ENCODE measurements at regions not wholly inside any gene's neighbourhood (a gene's known extent, or its start where the extent isn't known, plus 50 kb on each side); places are given as distances from the start of the nearest gene placed in this dataset.
"Not testable (repeated sequence)": the region's sequence is repeated elsewhere in the genome, so short reads cannot be mapped to it uniquely, and the experiment has no call there.

GRCh38 chr5:106523852-106524251, 1146.9 kb downstream of the EFNA5 start:
- DNase-seq: no peak

- DNase-seq: no peak
Observed at GRCh38 chr5:106522296-106522695, 1148.4 kb downstream of the EFNA5 start.

GRCh38 chr5:106521701-106522100, 1149.0 kb downstream of the EFNA5 start:
- peak; percentile 63 for DNase-seq

GRCh38 chr5:106510321-106510720, 1160.4 kb downstream of the EFNA5 start:
- DNase-seq: no peak

GRCh38 chr5:106508894-106509293, 1161.8 kb downstream of the EFNA5 start:
- DNase-seq: no peak

- no peak for DNase-seq
Observed at GRCh38 chr5:106493910-106494309, 1176.8 kb downstream of the EFNA5 start.

- no peak for DNase-seq
Observed at GRCh38 chr5:106489004-106489403, 1181.7 kb downstream of the EFNA5 start.

GRCh38 chr5:106488407-106488806, 1182.3 kb downstream of the EFNA5 start:
- DNase-seq: no peak

- no peak for DNase-seq
Observed at GRCh38 chr5:106481374-106481773, 1189.4 kb downstream of the EFNA5 start.

GRCh38 chr5:106476630-106477029, 1194.1 kb downstream of the EFNA5 start:
- DNase-seq: no peak

GRCh38 chr5:106474066-106474465, 1196.7 kb downstream of the EFNA5 start:
- no peak for DNase-seq

GRCh38 chr5:106459541-106459940, 1211.2 kb downstream of the EFNA5 start:
- DNase-seq: no peak

GRCh38 chr5:106454651-106455415, 1215.9 kb downstream of the EFNA5 start:
- peak; percentile 50 for DNase-seq

GRCh38 chr5:106454050-106454449, 1216.7 kb downstream of the EFNA5 start:
- no peak for DNase-seq

- no peak for DNase-seq
Observed at GRCh38 chr5:106451998-106452397, 1218.7 kb downstream of the EFNA5 start.

GRCh38 chr5:106443746-106444145, 1227.0 kb downstream of the EFNA5 start:
- DNase-seq: no peak

- DNase-seq: no peak
Observed at GRCh38 chr5:106435185-106435584, 1235.6 kb downstream of the EFNA5 start.

GRCh38 chr5:106430733-106431132, 1240.0 kb downstream of the EFNA5 start:
- DNase-seq: not testable (repeated sequence)

- no peak for DNase-seq
Observed at GRCh38 chr5:106423109-106423897, 1247.4 kb downstream of the EFNA5 start.

GRCh38 chr5:106420102-106420501, 1250.6 kb downstream of the EFNA5 start:
- no peak for DNase-seq

GRCh38 chr5:106418196-106418595, 1252.5 kb downstream of the EFNA5 start:
- no peak for DNase-seq

GRCh38 chr5:106417566-106417965, 1253.2 kb downstream of the EFNA5 start:
- DNase-seq: no peak

GRCh38 chr5:106417163-106417562, 1253.6 kb downstream of the EFNA5 start:
- DNase-seq: no peak

- DNase-seq: peak; percentile 81
Observed at GRCh38 chr5:106415541-106415940, 1255.2 kb downstream of the EFNA5 start.

All from NCI-H226 (cell line).